ENCODE measurements at regions not wholly inside any gene's neighbourhood (a gene's known extent, or its start where the extent isn't known, plus 50 kb on each side); places are given as distances from the start of the nearest gene placed in this dataset.

DNA sequence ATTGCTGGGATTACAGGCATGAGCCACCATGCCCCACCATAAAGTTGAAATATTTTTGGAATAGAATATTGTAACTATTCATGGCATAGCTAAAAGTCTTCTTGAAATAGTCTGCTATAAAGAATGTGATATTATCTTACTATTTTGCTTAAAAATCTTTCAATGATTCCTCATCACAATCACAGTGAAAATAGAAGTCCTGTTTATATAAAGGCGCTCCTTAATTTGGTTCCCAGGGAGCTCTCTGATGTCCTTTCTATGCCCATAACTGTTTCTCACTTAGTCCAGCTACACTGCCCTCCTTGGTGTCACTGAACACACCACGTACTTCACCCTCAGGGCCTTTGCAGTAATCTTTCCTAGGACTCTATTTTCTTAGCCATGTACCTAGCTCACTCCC lies 331.7 kb upstream of the GIMD1 start:
- Histone ChIP-seq H3K27ac (no peak overlapping the region), H3K27me3 (no peaks in the 10 kb centered on the region), H3K4me3 (no peak overlapping the region), H3K36me3 (no peaks in the 10 kb centered on the region), H3K9me3 (no peaks in the 10 kb centered on the region), H3K4me1 (no peaks in the 10 kb centered on the region)
- TF ChIP-seq CTCF (IDR thresholded peaks at IDR 0.05) (no peak), POLR2A (IDR thresholded peaks at IDR 0.05) (no peak), POLR2AphosphoS5 (IDR thresholded peaks at IDR 0.05) (no peak), EP300 (IDR thresholded peaks at IDR 0.05) (no peak)
- whole genome bisulfite sequencing, result 82% methylated on average over 2 of the region's 2 CpGs
- no peak for DNase-seq (ENCODE audit: low spot score in 2 of 2)

DNA sequence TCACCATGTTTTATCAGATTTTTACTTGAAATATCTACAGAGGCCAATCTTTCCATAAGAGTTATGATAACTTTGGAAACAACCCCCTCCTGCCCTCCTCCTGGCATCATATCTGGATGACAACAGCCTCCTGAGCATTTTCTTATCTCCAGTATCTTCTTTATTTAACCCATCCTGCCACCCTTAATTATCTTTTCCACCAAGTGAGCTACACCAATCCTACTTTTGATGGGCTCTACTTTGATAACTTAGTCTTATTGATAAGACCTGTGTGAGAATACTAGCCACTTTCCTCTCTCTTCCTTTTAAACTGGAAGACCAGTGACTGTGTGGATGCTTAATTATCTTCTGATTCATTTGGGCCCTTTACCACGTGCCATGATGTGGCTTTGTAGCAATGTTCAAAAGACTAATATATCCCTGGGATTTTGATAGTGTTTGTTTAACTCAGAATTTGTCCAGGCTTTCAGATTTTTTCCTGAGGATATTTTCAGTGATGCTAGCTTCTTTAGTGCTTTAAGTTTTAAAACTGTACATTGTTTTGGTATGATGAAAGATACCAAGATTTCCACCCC lies 330.1 kb upstream of the GIMD1 start:
- H3K4me1 ChIP-seq, result no peaks in the 10 kb centered on the region
- no peak overlapping the region for H3K27ac ChIP-seq
- no peaks in the 10 kb centered on the region for H3K9me3 ChIP-seq
- WGBS, result 85% methylated on average over 1 of the region's 1 CpG
- no peak overlapping the region for H3K4me3 ChIP-seq
- H3K36me3 ChIP-seq, result no peaks in the 10 kb centered on the region
- H3K27me3 ChIP-seq, result no peaks in the 10 kb centered on the region
- TF ChIP-seq POLR2AphosphoS5 (IDR thresholded peaks at IDR 0.05), result no peak
- no peak for TF ChIP-seq CTCF (IDR thresholded peaks at IDR 0.05)
- TF ChIP-seq EP300 (IDR thresholded peaks at IDR 0.05), result no peak
- TF ChIP-seq POLR2A (IDR thresholded peaks at IDR 0.05), result no peak
- no peak for DNase-seq (ENCODE audit: low spot score in 2 of 2)

GRCh38 chr4:106695501-106696262 lies 327.1 kb upstream of the GIMD1 start:
- Histone ChIP-seq H3K4me1 (no peaks in the 10 kb centered on the region), H3K9me3 (no peaks in the 10 kb centered on the region), H3K27ac (no peak overlapping the region), H3K27me3 (no peaks in the 10 kb centered on the region), H3K4me3 (no peak overlapping the region), H3K36me3 (no peaks in the 10 kb centered on the region)
- whole genome bisulfite sequencing, result 43% methylated on average over 4 of the region's 4 CpGs
- TF ChIP-seq CTCF (IDR thresholded peaks at IDR 0.05) (no peak), EP300 (IDR thresholded peaks at IDR 0.05) (no peak), POLR2A (IDR thresholded peaks at IDR 0.05) (no peak), POLR2AphosphoS5 (IDR thresholded peaks at IDR 0.05) (no peak)
- DNase-seq (ENCODE audit: low spot score in 2 of 2), result no peak

GRCh38 chr4:106694232-106694631 lies 325.7 kb upstream of the GIMD1 start:
- no peaks in the 10 kb centered on the region for H3K9me3 ChIP-seq
- TF ChIP-seq EP300 (IDR thresholded peaks at IDR 0.05), result no peak
- no peak for TF ChIP-seq CTCF (IDR thresholded peaks at IDR 0.05)
- TF ChIP-seq POLR2AphosphoS5 (IDR thresholded peaks at IDR 0.05), result no peak
- TF ChIP-seq POLR2A (IDR thresholded peaks at IDR 0.05), result no peak
- H3K27me3 ChIP-seq, result no peaks in the 10 kb centered on the region
- WGBS, result 51% methylated on average over 2 of the region's 2 CpGs
- no peak overlapping the region for H3K4me3 ChIP-seq
- H3K4me1 ChIP-seq, result no peaks in the 10 kb centered on the region
- no peak for DNase-seq (ENCODE audit: low spot score in 2 of 2)
- no peak overlapping the region for H3K27ac ChIP-seq
- H3K36me3 ChIP-seq, result no peaks in the 10 kb centered on the region

- Histone ChIP-seq H3K27me3 (no peaks in the 10 kb centered on the region), H3K36me3 (no peaks in the 10 kb centered on the region), H3K9me3 (no peaks in the 10 kb centered on the region), H3K27ac (no peak overlapping the region), H3K4me3 (no peak overlapping the region), H3K4me1 (no peaks in the 10 kb centered on the region)
- TF ChIP-seq CTCF (IDR thresholded peaks at IDR 0.05) (no peak), POLR2AphosphoS5 (IDR thresholded peaks at IDR 0.05) (no peak), EP300 (IDR thresholded peaks at IDR 0.05) (no peak), POLR2A (IDR thresholded peaks at IDR 0.05) (no peak)
- no peak for DNase-seq (ENCODE audit: low spot score in 2 of 2)
- 26% methylated on average over 2 of the region's 2 CpGs for WGBS
Measured at GRCh38 chr4:106691749-106692148, 323.2 kb upstream of the GIMD1 start.

Measured in suprapubic skin (tissue), 4 donors.